HEK293 (cell line): ENCODE measurements at regions not wholly inside any gene's neighbourhood (a gene's known extent, or its start where the extent isn't known, plus 50 kb on each side); places are given as distances from the start of the nearest gene placed in this dataset.

Source experiments
- TF ChIP-seq, protein P1 (sequence below): fragments of 450-650 bp; formaldehyde crosslinking; IDR thresholded peaks from 2 replicates; pipeline ENCODE4 v1.5.1; 2016; ENCODE audit warnings: missing biosample characterization, missing genetic modification characterization
- TF ChIP-seq, protein P2 (sequence below): fragments of 450-650 bp; formaldehyde crosslinking; IDR thresholded peaks from 2 replicates; pipeline ENCODE4 v1.5.1; 2016; ENCODE audit warnings: missing biosample characterization, missing genetic modification characterization
- TF ChIP-seq, protein P3 (sequence below): fragments of 450-650 bp; formaldehyde crosslinking; IDR thresholded peaks from 2 replicates; pipeline ENCODE4 v1.5.1; 2016; ENCODE audit warnings: missing biosample characterization, missing genetic modification characterization
- TF ChIP-seq, protein P4 (sequence below): fragments of 450-650 bp; formaldehyde crosslinking; IDR thresholded peaks from 2 replicates; pipeline ENCODE4 v1.5.1; 2016; ENCODE audit warnings: missing biosample characterization, missing genetic modification characterization
- TF ChIP-seq, protein P5 (sequence below): fragments of 450-650 bp; formaldehyde crosslinking; IDR thresholded peaks from 2 replicates; pipeline ENCODE4 v1.5.1; 2016; ENCODE audit warnings: missing biosample characterization, missing genetic modification characterization, borderline replicate concordance
- TF ChIP-seq, protein P6 (sequence below): fragments of 450-650 bp; formaldehyde crosslinking; IDR thresholded peaks from 2 replicates; pipeline ENCODE4 v1.5.1; 2016; ENCODE audit warnings: missing biosample characterization, missing genetic modification characterization

DNA sequence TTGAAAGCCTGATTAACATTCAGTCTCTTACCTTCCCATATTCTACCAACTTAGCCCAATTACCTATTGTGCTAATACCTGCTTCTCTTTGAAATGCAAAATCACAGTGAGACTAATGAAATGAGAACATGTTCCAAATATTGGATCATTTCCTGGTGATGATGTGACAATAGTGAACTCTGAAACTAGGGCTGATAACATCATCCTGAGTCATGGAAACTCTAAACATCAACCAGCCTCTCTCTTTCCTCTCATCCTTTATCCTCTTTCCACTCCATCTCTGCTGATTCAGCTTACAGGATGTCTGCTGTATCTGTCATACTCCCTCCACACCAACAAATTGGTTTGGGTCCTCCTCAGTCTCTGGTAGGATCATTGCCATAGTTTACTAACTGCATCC lies 98.8 kb upstream of the NCKAP5 start:
- TF ChIP-seq, protein P1, sequence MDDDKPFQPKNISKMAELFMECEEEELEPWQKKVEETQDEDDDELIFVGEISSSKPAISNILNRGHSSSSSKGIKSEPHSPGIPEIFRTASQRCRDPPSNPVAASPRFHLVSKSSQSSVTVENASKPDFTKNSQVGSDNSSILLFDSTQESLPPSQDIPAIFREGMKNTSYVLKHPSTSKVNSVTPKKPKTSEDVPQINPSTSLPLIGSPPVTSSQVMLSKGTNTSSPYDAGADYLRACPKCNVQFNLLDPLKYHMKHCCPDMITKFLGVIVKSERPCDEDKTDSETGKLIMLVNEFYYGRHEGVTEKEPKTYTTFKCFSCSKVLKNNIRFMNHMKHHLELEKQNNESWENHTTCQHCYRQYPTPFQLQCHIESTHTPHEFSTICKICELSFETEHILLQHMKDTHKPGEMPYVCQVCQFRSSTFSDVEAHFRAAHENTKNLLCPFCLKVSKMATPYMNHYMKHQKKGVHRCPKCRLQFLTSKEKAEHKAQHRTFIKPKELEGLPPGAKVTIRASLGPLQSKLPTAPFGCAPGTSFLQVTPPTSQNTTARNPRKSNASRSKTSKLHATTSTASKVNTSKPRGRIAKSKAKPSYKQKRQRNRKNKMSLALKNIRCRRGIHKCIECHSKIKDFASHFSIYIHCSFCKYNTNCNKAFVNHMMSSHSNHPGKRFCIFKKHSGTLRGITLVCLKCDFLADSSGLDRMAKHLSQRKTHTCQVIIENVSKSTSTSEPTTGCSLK (tag by site-specific recombination), result no peak
- TF ChIP-seq, protein P2, sequence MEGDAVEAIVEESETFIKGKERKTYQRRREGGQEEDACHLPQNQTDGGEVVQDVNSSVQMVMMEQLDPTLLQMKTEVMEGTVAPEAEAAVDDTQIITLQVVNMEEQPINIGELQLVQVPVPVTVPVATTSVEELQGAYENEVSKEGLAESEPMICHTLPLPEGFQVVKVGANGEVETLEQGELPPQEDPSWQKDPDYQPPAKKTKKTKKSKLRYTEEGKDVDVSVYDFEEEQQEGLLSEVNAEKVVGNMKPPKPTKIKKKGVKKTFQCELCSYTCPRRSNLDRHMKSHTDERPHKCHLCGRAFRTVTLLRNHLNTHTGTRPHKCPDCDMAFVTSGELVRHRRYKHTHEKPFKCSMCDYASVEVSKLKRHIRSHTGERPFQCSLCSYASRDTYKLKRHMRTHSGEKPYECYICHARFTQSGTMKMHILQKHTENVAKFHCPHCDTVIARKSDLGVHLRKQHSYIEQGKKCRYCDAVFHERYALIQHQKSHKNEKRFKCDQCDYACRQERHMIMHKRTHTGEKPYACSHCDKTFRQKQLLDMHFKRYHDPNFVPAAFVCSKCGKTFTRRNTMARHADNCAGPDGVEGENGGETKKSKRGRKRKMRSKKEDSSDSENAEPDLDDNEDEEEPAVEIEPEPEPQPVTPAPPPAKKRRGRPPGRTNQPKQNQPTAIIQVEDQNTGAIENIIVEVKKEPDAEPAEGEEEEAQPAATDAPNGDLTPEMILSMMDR (tag by site-specific recombination), result no peak
- TF ChIP-seq, protein P3, sequence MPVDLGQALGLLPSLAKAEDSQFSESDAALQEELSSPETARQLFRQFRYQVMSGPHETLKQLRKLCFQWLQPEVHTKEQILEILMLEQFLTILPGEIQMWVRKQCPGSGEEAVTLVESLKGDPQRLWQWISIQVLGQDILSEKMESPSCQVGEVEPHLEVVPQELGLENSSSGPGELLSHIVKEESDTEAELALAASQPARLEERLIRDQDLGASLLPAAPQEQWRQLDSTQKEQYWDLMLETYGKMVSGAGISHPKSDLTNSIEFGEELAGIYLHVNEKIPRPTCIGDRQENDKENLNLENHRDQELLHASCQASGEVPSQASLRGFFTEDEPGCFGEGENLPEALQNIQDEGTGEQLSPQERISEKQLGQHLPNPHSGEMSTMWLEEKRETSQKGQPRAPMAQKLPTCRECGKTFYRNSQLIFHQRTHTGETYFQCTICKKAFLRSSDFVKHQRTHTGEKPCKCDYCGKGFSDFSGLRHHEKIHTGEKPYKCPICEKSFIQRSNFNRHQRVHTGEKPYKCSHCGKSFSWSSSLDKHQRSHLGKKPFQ (tag by site-specific recombination), result no peak
- TF ChIP-seq, protein P4, sequence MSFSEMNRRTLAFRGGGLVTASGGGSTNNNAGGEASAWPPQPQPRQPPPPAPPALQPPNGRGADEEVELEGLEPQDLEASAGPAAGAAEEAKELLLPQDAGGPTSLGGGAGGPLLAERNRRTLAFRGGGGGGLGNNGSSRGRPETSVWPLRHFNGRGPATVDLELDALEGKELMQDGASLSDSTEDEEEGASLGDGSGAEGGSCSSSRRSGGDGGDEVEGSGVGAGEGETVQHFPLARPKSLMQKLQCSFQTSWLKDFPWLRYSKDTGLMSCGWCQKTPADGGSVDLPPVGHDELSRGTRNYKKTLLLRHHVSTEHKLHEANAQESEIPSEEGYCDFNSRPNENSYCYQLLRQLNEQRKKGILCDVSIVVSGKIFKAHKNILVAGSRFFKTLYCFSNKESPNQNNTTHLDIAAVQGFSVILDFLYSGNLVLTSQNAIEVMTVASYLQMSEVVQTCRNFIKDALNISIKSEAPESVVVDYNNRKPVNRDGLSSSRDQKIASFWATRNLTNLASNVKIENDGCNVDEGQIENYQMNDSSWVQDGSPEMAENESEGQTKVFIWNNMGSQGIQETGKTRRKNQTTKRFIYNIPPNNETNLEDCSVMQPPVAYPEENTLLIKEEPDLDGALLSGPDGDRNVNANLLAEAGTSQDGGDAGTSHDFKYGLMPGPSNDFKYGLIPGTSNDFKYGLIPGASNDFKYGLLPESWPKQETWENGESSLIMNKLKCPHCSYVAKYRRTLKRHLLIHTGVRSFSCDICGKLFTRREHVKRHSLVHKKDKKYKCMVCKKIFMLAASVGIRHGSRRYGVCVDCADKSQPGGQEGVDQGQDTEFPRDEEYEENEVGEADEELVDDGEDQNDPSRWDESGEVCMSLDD (tag by site-specific recombination), result no peak
- TF ChIP-seq, protein P5, sequence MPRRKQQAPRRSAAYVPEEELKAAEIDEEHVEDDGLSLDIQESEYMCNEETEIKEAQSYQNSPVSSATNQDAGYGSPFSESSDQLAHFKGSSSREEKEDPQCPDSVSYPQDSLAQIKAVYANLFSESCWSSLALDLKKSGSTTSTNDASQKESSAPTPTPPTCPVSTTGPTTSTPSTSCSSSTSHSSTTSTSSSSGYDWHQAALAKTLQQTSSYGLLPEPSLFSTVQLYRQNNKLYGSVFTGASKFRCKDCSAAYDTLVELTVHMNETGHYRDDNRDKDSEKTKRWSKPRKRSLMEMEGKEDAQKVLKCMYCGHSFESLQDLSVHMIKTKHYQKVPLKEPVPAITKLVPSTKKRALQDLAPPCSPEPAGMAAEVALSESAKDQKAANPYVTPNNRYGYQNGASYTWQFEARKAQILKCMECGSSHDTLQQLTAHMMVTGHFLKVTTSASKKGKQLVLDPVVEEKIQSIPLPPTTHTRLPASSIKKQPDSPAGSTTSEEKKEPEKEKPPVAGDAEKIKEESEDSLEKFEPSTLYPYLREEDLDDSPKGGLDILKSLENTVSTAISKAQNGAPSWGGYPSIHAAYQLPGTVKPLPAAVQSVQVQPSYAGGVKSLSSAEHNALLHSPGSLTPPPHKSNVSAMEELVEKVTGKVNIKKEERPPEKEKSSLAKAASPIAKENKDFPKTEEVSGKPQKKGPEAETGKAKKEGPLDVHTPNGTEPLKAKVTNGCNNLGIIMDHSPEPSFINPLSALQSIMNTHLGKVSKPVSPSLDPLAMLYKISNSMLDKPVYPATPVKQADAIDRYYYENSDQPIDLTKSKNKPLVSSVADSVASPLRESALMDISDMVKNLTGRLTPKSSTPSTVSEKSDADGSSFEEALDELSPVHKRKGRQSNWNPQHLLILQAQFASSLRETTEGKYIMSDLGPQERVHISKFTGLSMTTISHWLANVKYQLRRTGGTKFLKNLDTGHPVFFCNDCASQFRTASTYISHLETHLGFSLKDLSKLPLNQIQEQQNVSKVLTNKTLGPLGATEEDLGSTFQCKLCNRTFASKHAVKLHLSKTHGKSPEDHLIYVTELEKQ, result no peak
- TF ChIP-seq, protein P6, sequence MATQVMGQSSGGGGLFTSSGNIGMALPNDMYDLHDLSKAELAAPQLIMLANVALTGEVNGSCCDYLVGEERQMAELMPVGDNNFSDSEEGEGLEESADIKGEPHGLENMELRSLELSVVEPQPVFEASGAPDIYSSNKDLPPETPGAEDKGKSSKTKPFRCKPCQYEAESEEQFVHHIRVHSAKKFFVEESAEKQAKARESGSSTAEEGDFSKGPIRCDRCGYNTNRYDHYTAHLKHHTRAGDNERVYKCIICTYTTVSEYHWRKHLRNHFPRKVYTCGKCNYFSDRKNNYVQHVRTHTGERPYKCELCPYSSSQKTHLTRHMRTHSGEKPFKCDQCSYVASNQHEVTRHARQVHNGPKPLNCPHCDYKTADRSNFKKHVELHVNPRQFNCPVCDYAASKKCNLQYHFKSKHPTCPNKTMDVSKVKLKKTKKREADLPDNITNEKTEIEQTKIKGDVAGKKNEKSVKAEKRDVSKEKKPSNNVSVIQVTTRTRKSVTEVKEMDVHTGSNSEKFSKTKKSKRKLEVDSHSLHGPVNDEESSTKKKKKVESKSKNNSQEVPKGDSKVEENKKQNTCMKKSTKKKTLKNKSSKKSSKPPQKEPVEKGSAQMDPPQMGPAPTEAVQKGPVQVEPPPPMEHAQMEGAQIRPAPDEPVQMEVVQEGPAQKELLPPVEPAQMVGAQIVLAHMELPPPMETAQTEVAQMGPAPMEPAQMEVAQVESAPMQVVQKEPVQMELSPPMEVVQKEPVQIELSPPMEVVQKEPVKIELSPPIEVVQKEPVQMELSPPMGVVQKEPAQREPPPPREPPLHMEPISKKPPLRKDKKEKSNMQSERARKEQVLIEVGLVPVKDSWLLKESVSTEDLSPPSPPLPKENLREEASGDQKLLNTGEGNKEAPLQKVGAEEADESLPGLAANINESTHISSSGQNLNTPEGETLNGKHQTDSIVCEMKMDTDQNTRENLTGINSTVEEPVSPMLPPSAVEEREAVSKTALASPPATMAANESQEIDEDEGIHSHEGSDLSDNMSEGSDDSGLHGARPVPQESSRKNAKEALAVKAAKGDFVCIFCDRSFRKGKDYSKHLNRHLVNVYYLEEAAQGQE (tag by site-specific recombination), result no peak
